Liver (tissue), 3 donors: ENCODE measurements at regions not wholly inside any gene's neighbourhood (a gene's known extent, or its start where the extent isn't known, plus 50 kb on each side); places are given as distances from the start of the nearest gene placed in this dataset.

Experiments used
- ATF3 ChIP-seq: IDR thresholded peaks from 2 replicates; pipeline ENCODE4 v1.6.1; 2016; ENCODE audit warnings: antibody characterized with exemption
- CTCF ChIP-seq: fragments of 150-350 bp; IDR thresholded peaks from 2 replicates; pipeline ENCODE4 v1.5.1; 2017; ENCODE audit warnings: improper control_type of control experiment, low read depth, low read length; ENCODE audit not compliant: missing input control
- EGR1 ChIP-seq, 2 donors: IDR thresholded peaks; 2 replicates each; pipeline ENCODE4 v1.6.1; 2016 to 2018; ENCODE audit warnings: antibody characterized with exemption in 2 of 2, low read depth in 2 of 2
- HNF4A ChIP-seq, 2 donors: conservative IDR thresholded peaks; 2 replicates each; pipeline ENCODE4 v1.6.1; 2016; ENCODE audit warnings: antibody characterized with exemption in 2 of 2, mild to moderate bottlenecking in 2 of 2
- JUND ChIP-seq, 2 donors: IDR thresholded peaks; 2 replicates each; pipeline ENCODE4 v1.6.1; 2016; ENCODE audit warnings: antibody characterized with exemption in 2 of 2
- NR2F2 ChIP-seq: IDR thresholded peaks from 2 replicates; pipeline ENCODE4 v1.6.1; 2016; ENCODE audit warnings: antibody characterized with exemption
- RXRA ChIP-seq, 2 donors: IDR thresholded peaks; 2 replicates each; pipeline ENCODE4 v1.6.1; 2017 to 2018; ENCODE audit warnings: antibody characterized with exemption in 2 of 2, mild to moderate bottlenecking in 1 of 2
- TAF1 ChIP-seq: conservative IDR thresholded peaks from 2 replicates; pipeline ENCODE4 v1.6.1; 2016; ENCODE audit warnings: antibody characterized with exemption, mild to moderate bottlenecking
- YY1 ChIP-seq: IDR thresholded peaks from 2 replicates; pipeline ENCODE4 v1.6.1; 2016; ENCODE audit warnings: antibody characterized with exemption, mild to moderate bottlenecking
- TF ChIP-seq, protein P1 (sequence below): IDR thresholded peaks from 2 replicates; pipeline ENCODE4 v1.6.1; 2016; ENCODE audit warnings: antibody characterized with exemption, mild to moderate bottlenecking
- TF ChIP-seq, protein P2 (sequence below): IDR thresholded peaks from 2 replicates; pipeline ENCODE4 v1.6.1; 2016; ENCODE audit warnings: antibody characterized with exemption
- TF ChIP-seq, protein P3 (sequence below): IDR thresholded peaks from 2 replicates; pipeline ENCODE4 v1.6.1; 2016; ENCODE audit warnings: antibody characterized with exemption
- donor health status: healthy.
- donor health status: healthy.

DNA sequence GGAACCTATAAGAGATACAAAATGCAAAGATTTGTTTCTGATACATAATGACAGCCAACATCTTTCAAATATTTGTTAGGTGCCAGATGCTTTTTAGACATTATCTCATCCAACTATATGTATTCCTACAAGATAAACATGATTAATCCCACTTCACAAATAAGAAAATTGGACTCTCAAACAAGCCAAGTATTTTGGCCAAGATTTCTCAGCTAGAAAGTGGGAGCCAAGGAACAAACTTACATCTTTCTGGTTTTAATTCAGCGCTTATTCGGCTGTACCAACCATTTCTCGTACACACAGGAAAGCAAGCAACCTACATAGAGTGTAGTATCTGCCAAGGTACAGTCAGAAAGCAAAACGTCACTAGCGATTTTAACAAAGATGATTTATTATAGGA, 85.7 kb upstream of the SERP2 start:
- TF ChIP-seq CTCF = no peak
- TF ChIP-seq RXRA (IDR thresholded peaks at IDR 0.05) = no peak
- TF ChIP-seq YY1 = no peak
- TF ChIP-seq, protein P1, sequence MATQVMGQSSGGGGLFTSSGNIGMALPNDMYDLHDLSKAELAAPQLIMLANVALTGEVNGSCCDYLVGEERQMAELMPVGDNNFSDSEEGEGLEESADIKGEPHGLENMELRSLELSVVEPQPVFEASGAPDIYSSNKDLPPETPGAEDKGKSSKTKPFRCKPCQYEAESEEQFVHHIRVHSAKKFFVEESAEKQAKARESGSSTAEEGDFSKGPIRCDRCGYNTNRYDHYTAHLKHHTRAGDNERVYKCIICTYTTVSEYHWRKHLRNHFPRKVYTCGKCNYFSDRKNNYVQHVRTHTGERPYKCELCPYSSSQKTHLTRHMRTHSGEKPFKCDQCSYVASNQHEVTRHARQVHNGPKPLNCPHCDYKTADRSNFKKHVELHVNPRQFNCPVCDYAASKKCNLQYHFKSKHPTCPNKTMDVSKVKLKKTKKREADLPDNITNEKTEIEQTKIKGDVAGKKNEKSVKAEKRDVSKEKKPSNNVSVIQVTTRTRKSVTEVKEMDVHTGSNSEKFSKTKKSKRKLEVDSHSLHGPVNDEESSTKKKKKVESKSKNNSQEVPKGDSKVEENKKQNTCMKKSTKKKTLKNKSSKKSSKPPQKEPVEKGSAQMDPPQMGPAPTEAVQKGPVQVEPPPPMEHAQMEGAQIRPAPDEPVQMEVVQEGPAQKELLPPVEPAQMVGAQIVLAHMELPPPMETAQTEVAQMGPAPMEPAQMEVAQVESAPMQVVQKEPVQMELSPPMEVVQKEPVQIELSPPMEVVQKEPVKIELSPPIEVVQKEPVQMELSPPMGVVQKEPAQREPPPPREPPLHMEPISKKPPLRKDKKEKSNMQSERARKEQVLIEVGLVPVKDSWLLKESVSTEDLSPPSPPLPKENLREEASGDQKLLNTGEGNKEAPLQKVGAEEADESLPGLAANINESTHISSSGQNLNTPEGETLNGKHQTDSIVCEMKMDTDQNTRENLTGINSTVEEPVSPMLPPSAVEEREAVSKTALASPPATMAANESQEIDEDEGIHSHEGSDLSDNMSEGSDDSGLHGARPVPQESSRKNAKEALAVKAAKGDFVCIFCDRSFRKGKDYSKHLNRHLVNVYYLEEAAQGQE = no peak
- TF ChIP-seq JUND (IDR thresholded peaks at IDR 0.05) = no peak
- TF ChIP-seq, protein P2, sequence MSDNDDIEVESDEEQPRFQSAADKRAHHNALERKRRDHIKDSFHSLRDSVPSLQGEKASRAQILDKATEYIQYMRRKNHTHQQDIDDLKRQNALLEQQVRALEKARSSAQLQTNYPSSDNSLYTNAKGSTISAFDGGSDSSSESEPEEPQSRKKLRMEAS = no peak
- TF ChIP-seq EGR1 (IDR thresholded peaks at IDR 0.05; ENCODE audit: low read depth in 2 of 2) = no peak
- TF ChIP-seq NR2F2 = no peak
- no peak for TF ChIP-seq ATF3
- TF ChIP-seq TAF1 = no peak
- TF ChIP-seq, protein P3, sequence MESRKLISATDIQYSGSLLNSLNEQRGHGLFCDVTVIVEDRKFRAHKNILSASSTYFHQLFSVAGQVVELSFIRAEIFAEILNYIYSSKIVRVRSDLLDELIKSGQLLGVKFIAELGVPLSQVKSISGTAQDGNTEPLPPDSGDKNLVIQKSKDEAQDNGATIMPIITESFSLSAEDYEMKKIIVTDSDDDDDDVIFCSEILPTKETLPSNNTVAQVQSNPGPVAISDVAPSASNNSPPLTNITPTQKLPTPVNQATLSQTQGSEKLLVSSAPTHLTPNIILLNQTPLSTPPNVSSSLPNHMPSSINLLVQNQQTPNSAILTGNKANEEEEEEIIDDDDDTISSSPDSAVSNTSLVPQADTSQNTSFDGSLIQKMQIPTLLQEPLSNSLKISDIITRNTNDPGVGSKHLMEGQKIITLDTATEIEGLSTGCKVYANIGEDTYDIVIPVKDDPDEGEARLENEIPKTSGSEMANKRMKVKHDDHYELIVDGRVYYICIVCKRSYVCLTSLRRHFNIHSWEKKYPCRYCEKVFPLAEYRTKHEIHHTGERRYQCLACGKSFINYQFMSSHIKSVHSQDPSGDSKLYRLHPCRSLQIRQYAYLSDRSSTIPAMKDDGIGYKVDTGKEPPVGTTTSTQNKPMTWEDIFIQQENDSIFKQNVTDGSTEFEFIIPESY = no peak
- TF ChIP-seq HNF4A (conservative IDR thresholded peaks at IDR 0.05) = no peak
